ENCODE measurements at regions not wholly inside any gene's neighbourhood (a gene's known extent, or its start where the extent isn't known, plus 50 kb on each side); places are given as distances from the start of the nearest gene placed in this dataset.

DNA sequence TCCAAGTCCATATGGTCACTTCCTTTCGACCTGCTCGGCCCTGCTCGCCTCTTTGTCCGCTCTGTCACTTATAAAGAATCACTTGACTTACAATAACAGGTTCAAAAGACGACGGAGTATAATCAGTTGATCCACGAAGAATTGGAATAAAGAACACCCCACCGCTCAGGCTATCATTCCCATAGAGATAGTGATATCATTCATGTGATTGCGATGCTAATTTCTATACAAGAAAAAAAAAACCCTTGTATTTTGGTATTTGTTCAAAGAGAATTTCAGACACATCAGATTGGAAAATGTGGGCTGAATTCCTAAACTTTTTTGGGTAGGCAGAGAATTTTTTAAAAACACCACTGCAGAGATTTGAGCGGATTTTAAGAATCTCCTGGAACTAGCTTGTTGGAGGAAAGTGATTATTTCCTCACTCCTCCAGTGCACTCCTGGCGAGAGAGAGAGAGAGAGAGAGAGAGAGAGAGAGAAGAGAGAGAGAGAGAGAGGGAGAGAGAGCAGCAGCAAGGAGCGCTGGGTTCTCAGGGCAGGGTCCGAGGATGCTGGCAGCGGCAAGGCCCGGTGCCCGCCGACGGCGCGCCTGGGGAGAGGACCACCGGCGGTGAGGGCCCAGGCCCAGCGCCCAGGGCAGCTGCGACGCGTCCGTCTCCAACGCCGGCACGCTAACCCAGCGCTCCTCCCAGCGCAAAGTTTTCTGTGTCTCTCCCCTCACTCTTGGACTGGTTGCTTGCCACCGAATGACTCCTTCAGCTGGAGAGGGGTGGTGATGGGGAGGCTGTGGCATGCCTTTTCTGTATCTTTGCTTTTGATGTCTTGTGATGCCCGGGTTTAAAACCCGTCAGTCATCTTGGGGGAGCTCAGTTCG is 149.0 kb upstream of the ZNF536 start:
- no peak for DNase-seq

- no peak for DNase-seq
Observed at GRCh38 chr19:30223866-30224688, 148.1 kb upstream of the ZNF536 start.

DNA sequence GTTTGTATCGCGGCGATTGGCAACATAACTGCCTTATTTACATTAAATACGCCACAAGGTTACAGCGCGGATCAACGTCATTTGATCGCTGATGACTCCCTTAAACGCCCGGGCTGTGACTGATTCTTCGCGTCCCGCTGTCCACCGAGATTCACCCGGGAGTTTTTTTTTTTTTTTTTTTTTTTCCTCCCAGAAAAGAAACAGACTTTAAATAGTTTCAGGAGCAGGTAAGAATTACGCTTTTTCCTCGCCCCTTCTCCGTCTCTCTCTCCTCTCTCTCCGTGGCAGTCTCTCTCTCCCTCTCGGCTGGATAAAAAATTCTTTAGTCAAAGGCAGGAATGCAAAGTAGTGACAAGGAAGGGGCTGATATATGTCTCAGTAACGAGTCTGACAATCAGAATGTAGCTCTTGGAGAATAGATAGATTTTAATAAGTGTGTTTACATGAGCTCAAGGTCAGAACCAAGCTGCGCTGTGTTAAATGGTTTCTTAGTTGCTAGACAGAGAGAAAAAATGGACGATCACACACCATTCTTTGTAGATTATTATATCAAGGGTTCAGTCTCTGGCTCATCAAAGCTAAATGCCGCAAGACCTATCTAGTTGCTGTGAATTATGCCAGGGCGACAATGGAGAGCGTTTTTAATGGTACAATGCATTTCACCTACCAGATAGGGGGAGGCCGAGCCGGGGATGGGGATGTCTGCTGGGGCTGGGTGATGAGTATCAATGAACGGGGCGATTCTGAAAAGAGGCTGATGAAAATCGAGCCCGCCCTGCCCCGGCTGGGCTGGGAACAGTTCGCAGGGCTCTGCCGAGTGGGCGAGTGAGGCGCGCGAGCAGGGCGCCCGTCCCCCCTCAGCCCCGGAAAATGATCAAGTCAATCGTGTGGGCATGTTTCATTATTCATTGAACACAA is 147.2 kb upstream of the ZNF536 start:
- peak in 1 of 2 experiments; percentile 13 for DNase-seq

DNA sequence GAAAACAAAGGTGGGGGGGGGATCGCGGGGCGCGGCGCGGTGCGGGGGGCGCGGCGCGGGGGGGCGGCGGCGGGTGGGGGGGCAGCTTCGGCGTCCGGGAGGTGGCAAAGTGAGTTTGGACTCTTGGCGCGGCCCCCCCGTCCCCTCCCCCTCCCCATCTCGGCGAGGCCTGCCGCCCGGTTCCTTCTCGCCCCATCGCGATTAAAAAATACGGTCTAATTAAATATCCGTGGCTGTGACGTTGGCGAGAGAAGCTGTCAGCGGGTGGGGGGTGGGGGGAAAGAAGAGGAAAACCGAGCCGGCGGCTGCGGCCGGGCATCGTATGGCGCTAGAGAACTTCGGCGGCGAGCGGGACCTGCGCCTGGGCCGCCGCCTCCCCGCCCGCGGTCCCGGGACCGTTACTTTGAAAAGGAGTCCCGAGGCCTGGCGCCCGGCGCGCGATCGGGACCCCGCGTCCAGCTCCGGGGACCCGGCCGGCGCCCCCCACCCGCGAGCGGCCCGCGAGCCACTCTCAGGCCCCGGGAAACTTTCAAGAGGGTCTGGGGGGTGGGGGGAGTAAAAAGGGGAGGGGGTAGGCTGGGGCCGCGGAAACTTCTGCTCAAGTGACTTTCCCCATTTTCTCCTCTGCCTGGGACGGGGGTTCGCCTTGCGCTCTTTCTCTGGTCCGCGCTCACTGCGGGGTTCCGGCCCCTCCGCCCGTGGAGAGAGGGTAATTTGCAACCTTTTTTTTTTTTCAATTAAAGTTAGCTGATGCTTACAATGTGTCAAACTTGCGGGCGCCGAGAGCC is 146.3 kb upstream of the ZNF536 start:
- DNase-seq, result no peak

DNA sequence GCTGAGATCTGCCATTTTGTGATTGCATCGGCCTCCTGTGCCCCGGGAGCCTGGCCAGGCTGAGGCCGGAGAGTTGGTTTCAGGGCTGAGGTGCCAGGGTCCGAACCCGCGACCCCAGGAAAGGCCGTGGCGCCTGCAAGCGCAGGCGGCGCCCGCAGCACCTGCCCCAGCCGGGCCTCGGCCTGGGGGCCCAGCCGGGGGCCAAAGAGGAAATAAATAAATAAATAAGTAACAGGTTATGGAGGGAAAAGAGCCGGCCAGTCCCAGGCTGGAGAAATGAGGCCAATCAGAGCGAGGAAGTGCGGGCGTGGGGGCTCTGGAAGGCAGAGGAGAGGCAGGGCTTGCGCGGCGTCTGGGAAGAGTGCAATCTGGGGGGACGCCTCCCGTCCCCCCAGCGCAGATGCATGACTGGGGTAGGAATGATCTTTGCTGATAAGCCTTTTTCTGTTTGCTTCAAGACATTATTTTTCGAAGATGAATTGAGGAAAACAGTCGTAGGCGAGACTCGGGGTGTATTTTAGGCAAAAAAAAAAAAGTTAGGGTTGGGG is 145.6 kb upstream of the ZNF536 start:
- DNase-seq, result no peak

- DNase-seq, result no peak
Observed at GRCh38 chr19:30227012-30227621, 145.1 kb upstream of the ZNF536 start.

DNA sequence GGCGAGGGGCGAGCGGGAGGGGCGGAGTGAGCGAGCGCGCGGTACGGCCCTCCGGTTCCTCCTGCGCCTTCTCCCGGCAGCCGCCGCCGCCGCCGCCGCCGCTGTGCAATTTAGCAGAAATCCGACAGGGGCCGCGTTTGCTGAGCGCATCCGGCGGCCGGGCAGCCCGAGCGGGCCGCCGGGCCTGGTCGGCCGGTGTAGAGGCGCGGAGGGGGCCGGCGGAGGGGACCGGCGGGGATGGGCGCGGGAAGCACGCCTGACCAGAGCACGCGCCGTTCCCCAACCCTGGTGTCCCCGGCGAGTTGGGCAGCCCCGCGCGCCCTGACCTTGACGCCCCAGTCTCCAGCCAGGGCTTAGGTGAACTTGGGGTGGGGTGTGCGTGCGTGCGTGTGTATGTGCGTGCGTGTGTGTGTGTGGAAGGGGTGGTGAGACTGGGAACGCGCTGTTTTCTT is 144.5 kb upstream of the ZNF536 start:
- peak; percentile 70 to 72 for DNase-seq

- peak in 1 of 2 experiments; percentile 8 for DNase-seq
Observed at GRCh38 chr19:30228113-30228834, 143.9 kb upstream of the ZNF536 start.

GRCh38 chr19:30228835-30229524 is 143.2 kb upstream of the ZNF536 start:
- no peak for DNase-seq

- no peak for DNase-seq
Observed at GRCh38 chr19:30229525-30230174, 142.5 kb upstream of the ZNF536 start.

- DNase-seq, result no peak
Observed at GRCh38 chr19:30231408-30232318, 140.5 kb upstream of the ZNF536 start.

DNA sequence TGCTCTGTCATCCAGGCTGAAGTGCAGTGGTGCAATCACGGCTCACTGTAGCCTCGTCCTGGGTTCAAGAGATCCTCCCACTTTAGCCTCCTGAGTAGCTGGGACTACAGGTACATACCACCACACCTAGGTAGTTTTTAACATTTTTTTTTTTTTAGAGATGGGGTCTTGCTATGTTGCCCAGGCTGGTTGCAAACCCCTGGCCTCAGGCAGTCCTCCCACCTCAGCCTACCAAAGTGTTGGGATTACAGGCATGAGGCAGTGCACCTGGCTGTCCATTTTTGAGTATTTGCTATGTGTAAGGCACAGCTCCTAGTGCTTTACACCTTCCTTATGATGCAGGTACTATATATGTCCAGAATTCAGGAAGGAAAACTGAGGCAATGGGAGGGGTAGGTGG is 138.8 kb upstream of the ZNF536 start:
- DNase-seq, result no peak

- no peak for DNase-seq
Observed at GRCh38 chr19:30235946-30236345, 136.2 kb upstream of the ZNF536 start.

- DNase-seq, result no peak
Observed at GRCh38 chr19:30236587-30236986, 135.6 kb upstream of the ZNF536 start.

DNA sequence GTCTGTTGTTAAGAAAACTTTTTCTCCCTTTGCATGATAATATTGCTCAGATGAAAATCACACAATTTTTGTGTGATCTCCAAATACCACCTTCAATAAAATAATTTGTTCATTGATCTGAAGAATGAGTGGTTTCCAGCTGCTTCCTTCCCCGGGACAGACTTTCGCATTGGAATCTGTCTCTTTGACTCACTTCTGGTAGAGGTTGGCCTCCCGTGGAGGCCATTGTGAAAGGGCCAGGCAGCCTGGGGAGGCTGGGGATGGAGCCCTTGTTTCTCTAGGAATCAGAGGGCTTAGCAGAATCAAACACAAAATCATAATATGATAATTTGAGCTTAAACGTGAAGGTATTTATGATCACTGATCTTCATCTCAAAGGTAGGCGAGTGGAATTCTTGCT is 135.0 kb upstream of the ZNF536 start:
- DNase-seq, result no peak

DNA sequence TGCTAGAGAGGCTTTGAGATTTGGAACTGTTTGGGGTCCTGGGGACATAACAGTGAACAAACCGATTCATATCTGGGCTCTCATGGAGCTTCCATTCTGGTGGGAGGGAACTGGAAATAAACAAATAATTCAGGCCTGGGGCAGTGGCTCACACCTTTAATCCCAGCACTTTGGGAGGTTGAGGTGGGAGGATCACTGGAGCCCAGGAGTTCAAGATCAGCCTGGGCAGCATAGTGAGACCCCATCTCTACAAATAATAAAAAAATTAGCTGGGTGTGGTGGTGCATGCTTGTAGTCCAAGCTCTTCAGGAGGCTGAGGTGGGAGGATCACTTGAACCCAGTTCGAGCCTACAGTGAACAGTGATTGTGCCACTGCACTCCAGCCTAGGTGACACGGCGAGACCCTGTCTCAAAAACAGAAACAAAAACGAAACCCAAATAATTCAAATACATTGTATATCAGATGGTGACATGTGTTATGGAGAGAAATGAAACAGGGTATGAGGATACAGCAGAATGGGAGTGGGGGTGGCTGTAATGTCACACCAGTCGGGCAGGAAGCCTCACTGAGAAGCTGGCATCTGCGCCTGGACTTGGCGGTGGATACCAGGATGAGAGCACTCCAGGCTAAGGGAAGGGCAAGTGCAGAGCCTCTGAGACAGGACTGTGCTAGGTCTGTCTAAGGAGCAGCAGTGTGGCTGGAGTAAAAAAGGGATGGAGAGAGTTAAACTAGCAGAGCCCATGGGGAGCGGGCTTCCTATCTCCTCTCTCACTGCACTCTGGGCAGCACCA is 131.1 kb upstream of the ZNF536 start:
- DNase-seq, result no peak

GRCh38 chr19:30244533-30244932 is 127.7 kb upstream of the ZNF536 start:
- no peak for DNase-seq
